Stomach (tissue), 8 donors: ENCODE measurements at regions not wholly inside any gene's neighbourhood (a gene's known extent, or its start where the extent isn't known, plus 50 kb on each side); places are given as distances from the start of the nearest gene placed in this dataset.

Experiments used
- DNase-seq, 2 donors: peaks; one replicate each; pipeline versions ENCODE4 v3.0.0 to v3.0.0-alpha.2; 2013 to 2019
- H3K27ac ChIP-seq, 5 donors: fragments of 200-600 bp in 4 of 5; sonication (generic) in 4 of 5; one replicate each; pipeline ENCODE4 v1.5.1; 2013 to 2019; ENCODE audit warnings: mild to moderate bottlenecking in 1 of 5, moderate library complexity in 1 of 5
- H3K27me3 ChIP-seq, 3 donors: fragments of 200-600 bp; sonication (generic); one replicate each; pipeline ENCODE4 v1.5.1; 2017 to 2019; ENCODE audit warnings: mixed run types in 1 of 3
- H3K36me3 ChIP-seq, 4 donors: fragments of 200-600 bp; sonication (generic); 1 replicate in 3 of 4; 2 replicates in 1 of 4; pipeline ENCODE4 v1.5.1; 2016 to 2019
- H3K4me1 ChIP-seq, 4 donors: fragments of 200-600 bp; sonication (generic); one replicate each; pipeline ENCODE4 v1.5.1; 2016 to 2019
- H3K4me3 ChIP-seq, 4 donors: fragments of 200-600 bp; sonication (generic) in 3 of 4; one replicate each; pipeline ENCODE4 v1.5.1; 2016 to 2019; ENCODE audit warnings: mild to moderate bottlenecking in 1 of 4
- H3K9me3 ChIP-seq, 4 donors: fragments of 200-600 bp; sonication (generic); one replicate each; pipeline ENCODE4 v1.5.1; 2016 to 2019
- CTCF ChIP-seq, 7 experiments: fragments of 450-650 bp in 4 of 7; fragments of 200-600 bp in 3 of 7; sonication (generic) in 3 of 7; IDR thresholded peaks; one replicate each; pipeline ENCODE4 v1.5.1; 2016 to 2019; ENCODE audit warnings: antibody characterized with exemption in 7 of 7, control low read depth in 2 of 7, mild to moderate bottlenecking in 1 of 7
- EP300 ChIP-seq: sonication (generic); formaldehyde crosslinking; IDR thresholded peaks from one replicate; pipeline ENCODE4 v1.6.1; 2017; ENCODE audit warnings: antibody characterized with exemption
- POLR2A ChIP-seq, 4 donors: fragments of 450-650 bp; IDR thresholded peaks; one replicate each; pipeline ENCODE4 v1.6.1; 2016; ENCODE audit warnings: antibody characterized with exemption in 4 of 4, control low read depth in 2 of 4, mild to moderate bottlenecking in 1 of 4, moderate library complexity in 1 of 4
- POLR2AphosphoS5 ChIP-seq, 3 donors: sonication (generic); formaldehyde crosslinking; IDR thresholded peaks; one replicate each; pipeline ENCODE4 v1.6.1; 2016; ENCODE audit warnings: antibody characterized with exemption in 3 of 3
- WGBS, 5 donors: extraction: QIAGEN DNeasy Blood & Tissue Kit in 3 of 5; methylation state at CpG; one replicate each; pipeline versions ENCODE4 v1.1.5 to v1.1.7; 2013 to 2018; 5-methylcytosine and 5-hydroxymethylcytosine counted together
- intact Hi-C: fragments of 100-400 bp; cut with DNase I; formaldehyde crosslinking; loops from one replicate; pipeline ENCODE4 v1.15.1; 2023; ENCODE audit warnings: low total_unique reads
- donor health status: healthy with polysubstance abuse.
- donor health status: Bipolar disorder and iron deficiency.
- donor health status: healthy.

GRCh38 chr13:102933122-102933521, 87.3 kb downstream of the ERCC5 start:
- Histone ChIP-seq H3K4me1 (no peaks in the 10 kb centered on the region), H3K36me3 (no peaks in the 10 kb centered on the region), H3K27me3 (no peaks in the 10 kb centered on the region), H3K4me3 (no peak overlapping the region), H3K27ac (no peak overlapping the region), H3K9me3 (no peaks in the 10 kb centered on the region)
- no peak for DNase-seq
- 70 to 79% (median 76%) methylated on average over 6 of the region's 6 CpGs for WGBS, 5 donors
- TF ChIP-seq POLR2A (IDR thresholded peaks at IDR 0.05), result no peak
- TF ChIP-seq CTCF (IDR thresholded peaks at IDR 0.05), result no peak
- no peak for TF ChIP-seq POLR2AphosphoS5 (IDR thresholded peaks at IDR 0.05)
- no peak for TF ChIP-seq EP300
- intact Hi-C loops, result no loop called here

GRCh38 chr13:102932331-102932730, 86.5 kb downstream of the ERCC5 start:
- intact Hi-C loops, result no loop called here
- H3K9me3 ChIP-seq, result no peaks in the 10 kb centered on the region
- 85 to 87% (median 86%) methylated on average over 4 of the region's 4 CpGs for WGBS, 5 donors
- H3K27me3 ChIP-seq, result no peaks in the 10 kb centered on the region
- H3K4me1 ChIP-seq, result no peaks in the 10 kb centered on the region
- no peak overlapping the region for H3K4me3 ChIP-seq
- H3K27ac ChIP-seq, result no peak overlapping the region
- no peak for TF ChIP-seq EP300
- no peak for TF ChIP-seq CTCF (IDR thresholded peaks at IDR 0.05)
- no peaks in the 10 kb centered on the region for H3K36me3 ChIP-seq
- DNase-seq, result no peak

GRCh38 chr13:102930566-102930965, 84.7 kb downstream of the ERCC5 start:
- WGBS, 5 donors, result 58 to 80% (median 65%) methylated on average over 3 of the region's 3 CpGs

GRCh38 chr13:102928941-102929675, 83.3 kb downstream of the ERCC5 start:
- Histone ChIP-seq H3K27me3 (no peaks in the 10 kb centered on the region), H3K36me3 (no peaks in the 10 kb centered on the region), H3K9me3 (no peaks in the 10 kb centered on the region), H3K4me3 (no peak overlapping the region), H3K4me1 (no peaks in the 10 kb centered on the region), H3K27ac (no peak overlapping the region)
- no peak for DNase-seq
- TF ChIP-seq POLR2A (IDR thresholded peaks at IDR 0.05) (no peak), POLR2AphosphoS5 (IDR thresholded peaks at IDR 0.05) (no peak), EP300 (no peak), CTCF (IDR thresholded peaks at IDR 0.05) (no peak)
- WGBS, 5 donors, result 69 to 83% (median 74%) methylated on average over 9 of the region's 9 CpGs
- intact Hi-C loops, result no loop called here

More at GRCh38 chr13:102930566-102930965, 84.7 kb downstream of the ERCC5 start:
- intact Hi-C loops, result no loop called here
- DNase-seq, result no peak
- H3K4me1 ChIP-seq, result no peaks in the 10 kb centered on the region
- H3K9me3 ChIP-seq, result no peaks in the 10 kb centered on the region
- H3K36me3 ChIP-seq, result no peaks in the 10 kb centered on the region
- H3K27ac ChIP-seq, result no peak overlapping the region
- H3K27me3 ChIP-seq, result no peaks in the 10 kb centered on the region
- TF ChIP-seq EP300, result no peak
- no peak for TF ChIP-seq POLR2A (IDR thresholded peaks at IDR 0.05)
- TF ChIP-seq CTCF (IDR thresholded peaks at IDR 0.05), result no peak
- no peak for TF ChIP-seq POLR2AphosphoS5 (IDR thresholded peaks at IDR 0.05)
- H3K4me3 ChIP-seq, result no peak overlapping the region
